Esophagus squamous epithelium (tissue), 5 donors: ENCODE measurements at regions not wholly inside any gene's neighbourhood (a gene's known extent, or its start where the extent isn't known, plus 50 kb on each side); places are given as distances from the start of the nearest gene placed in this dataset.

Source experiments
- DNase-seq: peaks from one replicate; lab custom pipeline; 2025; lab: John Stamatoyannopoulos, UW
- H3K27ac ChIP-seq, 4 donors: fragments of 200-600 bp; sonication (generic); one replicate each; pipeline ENCODE4 v1.5.1; 2016 to 2019; ENCODE audit warnings: mild to moderate bottlenecking in 1 of 4
- H3K27me3 ChIP-seq, 4 donors: fragments of 200-600 bp; sonication (generic); 1 replicate in 3 of 4; 2 replicates in 1 of 4; pipeline versions ENCODE4 v1.5.1 to v1.6.0; 2017 to 2021; ENCODE audit warnings: antibody characterized with exemption in 1 of 4
- H3K36me3 ChIP-seq, 3 donors: fragments of 200-600 bp; sonication (generic); one replicate each; pipeline ENCODE4 v1.5.1; 2016 to 2019
- H3K4me1 ChIP-seq, 3 donors: fragments of 200-600 bp; sonication (generic); one replicate each; pipeline ENCODE4 v1.5.1; 2017 to 2019
- H3K4me3 ChIP-seq, 4 donors: fragments of 200-600 bp; sonication (generic); 1 replicate in 3 of 4; 2 replicates in 1 of 4; pipeline ENCODE4 v1.5.1; 2016 to 2019; ENCODE audit warnings: mild to moderate bottlenecking in 2 of 4, moderate library complexity in 1 of 4
- H3K9me3 ChIP-seq, 3 donors: fragments of 200-600 bp; sonication (generic); one replicate each; pipeline ENCODE4 v1.5.1; 2016 to 2019
- POLR2A ChIP-seq, 4 donors: fragments of 450-650 bp; IDR thresholded peaks; one replicate each; pipeline ENCODE4 v1.6.1; 2017; ENCODE audit warnings: antibody characterized with exemption in 4 of 4, mild to moderate bottlenecking in 4 of 4, moderate library complexity in 3 of 4
- WGBS, 2 donors: methylation state at CpG; one replicate each; pipeline ENCODE4 v1.1.5; 2018; 5-methylcytosine and 5-hydroxymethylcytosine counted together
- intact Hi-C: fragments of 100-400 bp; cut with DNase I; formaldehyde crosslinking; loops from one replicate; pipeline ENCODE4 v1.15.0; 2022
- TF ChIP-seq, protein P1 (sequence below), 6 experiments: fragments of 450-650 bp in 4 of 6; fragments of 200-600 bp in 2 of 6; sonication (generic) in 2 of 6; IDR thresholded peaks; one replicate each; pipeline ENCODE4 v1.5.1; 2016 to 2019; ENCODE audit warnings: antibody characterized with exemption in 6 of 6, mild to moderate bottlenecking in 4 of 6, moderate library complexity in 4 of 6
- donor health status: DM: yes; HTN: yes; CAD: no.

DNA sequence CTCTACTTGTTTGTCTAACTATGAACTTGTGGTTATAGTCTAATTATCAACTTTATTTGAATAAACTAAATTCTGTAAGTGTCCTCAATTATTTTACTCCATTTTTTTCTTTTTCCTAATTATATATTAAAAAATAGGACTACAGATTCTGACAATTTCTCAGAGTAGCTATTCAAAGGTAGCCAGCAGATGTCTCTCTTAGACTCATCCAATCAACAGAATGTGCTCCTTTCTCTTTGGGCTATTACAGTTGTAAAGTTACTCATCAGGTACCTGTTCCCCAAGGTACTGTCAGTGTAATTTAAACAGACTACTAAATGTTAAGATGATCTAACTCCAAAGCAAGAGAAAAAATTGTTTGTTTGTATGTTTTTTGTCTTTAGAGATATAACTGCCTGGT, 248.6 kb downstream of the PCDH18 start:
- intact Hi-C loops = no loop called here
- no peaks in the 10 kb centered on the region for H3K27me3 ChIP-seq
- no peak overlapping the region for H3K27ac ChIP-seq
- no peak for TF ChIP-seq POLR2A (IDR thresholded peaks at IDR 0.05)
- TF ChIP-seq, protein P1, sequence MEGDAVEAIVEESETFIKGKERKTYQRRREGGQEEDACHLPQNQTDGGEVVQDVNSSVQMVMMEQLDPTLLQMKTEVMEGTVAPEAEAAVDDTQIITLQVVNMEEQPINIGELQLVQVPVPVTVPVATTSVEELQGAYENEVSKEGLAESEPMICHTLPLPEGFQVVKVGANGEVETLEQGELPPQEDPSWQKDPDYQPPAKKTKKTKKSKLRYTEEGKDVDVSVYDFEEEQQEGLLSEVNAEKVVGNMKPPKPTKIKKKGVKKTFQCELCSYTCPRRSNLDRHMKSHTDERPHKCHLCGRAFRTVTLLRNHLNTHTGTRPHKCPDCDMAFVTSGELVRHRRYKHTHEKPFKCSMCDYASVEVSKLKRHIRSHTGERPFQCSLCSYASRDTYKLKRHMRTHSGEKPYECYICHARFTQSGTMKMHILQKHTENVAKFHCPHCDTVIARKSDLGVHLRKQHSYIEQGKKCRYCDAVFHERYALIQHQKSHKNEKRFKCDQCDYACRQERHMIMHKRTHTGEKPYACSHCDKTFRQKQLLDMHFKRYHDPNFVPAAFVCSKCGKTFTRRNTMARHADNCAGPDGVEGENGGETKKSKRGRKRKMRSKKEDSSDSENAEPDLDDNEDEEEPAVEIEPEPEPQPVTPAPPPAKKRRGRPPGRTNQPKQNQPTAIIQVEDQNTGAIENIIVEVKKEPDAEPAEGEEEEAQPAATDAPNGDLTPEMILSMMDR (IDR thresholded peaks at IDR 0.05) = peak in 1 of 6 experiments; percentile 14
- H3K9me3 ChIP-seq = no peaks in the 10 kb centered on the region
- no peak overlapping the region for H3K4me3 ChIP-seq
- H3K4me1 ChIP-seq = no peaks in the 10 kb centered on the region
- no peak for DNase-seq
- H3K36me3 ChIP-seq = no peaks in the 10 kb centered on the region

DNA sequence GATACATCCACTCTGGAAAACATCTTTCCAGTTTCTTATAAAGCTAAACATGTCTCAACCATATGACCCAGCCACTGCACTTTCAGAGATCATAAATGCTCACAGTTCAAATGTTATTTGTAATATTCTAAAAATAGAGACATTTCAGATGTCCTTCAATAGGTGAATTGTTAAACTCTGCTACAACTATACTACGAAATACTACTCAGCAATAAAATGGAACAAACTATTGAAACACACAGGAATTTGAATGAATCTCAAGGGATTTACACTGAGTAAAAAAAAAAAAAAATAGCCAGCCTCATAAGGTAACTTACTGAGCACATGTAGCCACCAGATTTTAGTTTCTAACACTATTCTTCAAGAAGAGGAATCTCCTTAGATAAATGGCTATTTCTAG, 253.9 kb downstream of the PCDH18 start:
- Histone ChIP-seq H3K27me3 (no peaks in the 10 kb centered on the region), H3K9me3 (no peaks in the 10 kb centered on the region), H3K4me3 (no peak overlapping the region), H3K27ac (no peak overlapping the region), H3K36me3 (no peaks in the 10 kb centered on the region), H3K4me1 (no peaks in the 10 kb centered on the region)
- no peak for DNase-seq
- intact Hi-C loops = no loop called here
- 68 to 72% methylated on average over 1 of the region's 1 CpG for WGBS, 2 donors
- TF ChIP-seq, protein P1 (IDR thresholded peaks at IDR 0.05) = no peak
- TF ChIP-seq POLR2A (IDR thresholded peaks at IDR 0.05) = no peak

DNA sequence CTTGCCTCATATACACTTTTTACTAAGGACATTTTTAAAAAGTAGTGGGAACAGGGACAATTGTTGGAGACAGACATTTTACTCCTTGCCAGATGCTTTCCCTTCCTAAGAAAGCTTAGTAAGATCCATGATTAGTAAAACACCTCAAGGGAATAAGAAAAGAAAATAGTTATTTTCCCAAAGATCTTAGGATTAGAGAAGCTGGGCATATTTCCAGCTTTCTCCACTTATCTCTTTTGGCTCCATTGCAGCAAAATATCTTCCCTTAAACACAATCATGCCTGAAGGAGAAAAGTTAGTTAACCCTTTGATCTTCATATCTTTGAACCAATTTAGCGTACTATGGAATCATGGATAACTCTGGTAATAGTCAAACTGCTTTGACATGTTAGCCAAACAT, 257.9 kb downstream of the PCDH18 start:
- no peaks in the 10 kb centered on the region for H3K27me3 ChIP-seq
- no peaks in the 10 kb centered on the region for H3K4me1 ChIP-seq
- intact Hi-C loops = no loop called here
- H3K4me3 ChIP-seq = no peak overlapping the region
- no peak for TF ChIP-seq POLR2A (IDR thresholded peaks at IDR 0.05)
- TF ChIP-seq, protein P1 (IDR thresholded peaks at IDR 0.05) = no peak
- WGBS, 2 donors = 56 to 57% methylated on average over 1 of the region's 1 CpG
- H3K36me3 ChIP-seq = no peaks in the 10 kb centered on the region
- H3K27ac ChIP-seq = no peak overlapping the region
- no peaks in the 10 kb centered on the region for H3K9me3 ChIP-seq
- DNase-seq = no peak

DNA sequence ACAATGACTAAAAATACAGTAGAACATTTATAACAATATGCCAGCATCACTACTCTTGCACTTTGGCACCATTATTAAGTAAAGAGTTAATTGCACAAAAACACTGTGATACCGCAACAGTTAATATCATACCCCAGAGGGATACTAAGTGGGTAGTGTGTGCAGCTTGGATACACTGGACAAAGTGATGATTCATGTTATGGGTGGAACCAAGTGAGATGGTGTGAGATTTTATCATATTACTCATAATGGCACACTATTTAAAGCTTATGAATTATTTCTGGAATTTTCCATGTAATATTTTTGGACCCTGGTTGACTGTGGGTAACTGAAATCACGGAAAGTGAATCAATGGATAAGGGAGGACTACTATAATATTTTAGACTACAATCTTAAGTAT, 265.3 kb downstream of the PCDH18 start:
- DNase-seq = no peak
- no peaks in the 10 kb centered on the region for H3K36me3 ChIP-seq
- intact Hi-C loops = no loop called here
- H3K4me1 ChIP-seq = no peaks in the 10 kb centered on the region
- WGBS, 2 donors = 57 to 61% methylated on average over 2 of the region's 2 CpGs
- TF ChIP-seq, protein P1 (IDR thresholded peaks at IDR 0.05) = no peak
- no peak for TF ChIP-seq POLR2A (IDR thresholded peaks at IDR 0.05)
- no peak overlapping the region for H3K27ac ChIP-seq
- H3K9me3 ChIP-seq = no peaks in the 10 kb centered on the region
- no peaks in the 10 kb centered on the region for H3K27me3 ChIP-seq
- no peak overlapping the region for H3K4me3 ChIP-seq

DNA sequence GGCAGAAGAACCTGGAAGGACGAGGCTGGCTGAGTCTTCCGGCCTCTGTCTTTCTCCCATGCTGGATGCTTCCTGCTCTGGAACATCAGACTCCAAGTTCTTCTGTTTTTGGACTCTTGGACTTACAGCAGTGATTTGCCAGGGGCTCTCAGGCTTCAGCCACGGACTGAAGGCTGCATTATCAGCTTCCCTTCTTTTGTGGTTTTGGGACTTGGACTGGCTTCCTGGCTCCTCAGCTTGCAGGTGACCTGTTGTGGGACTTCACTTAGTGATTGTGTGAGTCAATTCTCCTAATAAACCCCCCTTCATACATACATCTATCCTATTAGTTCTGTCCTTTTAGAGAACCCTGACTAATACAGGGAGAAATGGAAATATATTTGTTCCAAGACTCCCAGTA, 265.8 kb downstream of the PCDH18 start:
- no peaks in the 10 kb centered on the region for H3K36me3 ChIP-seq
- no peaks in the 10 kb centered on the region for H3K4me1 ChIP-seq
- DNase-seq = no peak
- 66 to 68% methylated on average over 3 of the region's 3 CpGs for WGBS, 2 donors
- H3K9me3 ChIP-seq = no peaks in the 10 kb centered on the region
- H3K27me3 ChIP-seq = no peaks in the 10 kb centered on the region
- H3K4me3 ChIP-seq = no peak overlapping the region
- no peak overlapping the region for H3K27ac ChIP-seq
- TF ChIP-seq, protein P1 (IDR thresholded peaks at IDR 0.05) = no peak
- TF ChIP-seq POLR2A (IDR thresholded peaks at IDR 0.05) = no peak
- intact Hi-C loops = no loop called here
